ENCODE measurements at regions not wholly inside any gene's neighbourhood (a gene's known extent, or its start where the extent isn't known, plus 50 kb on each side); places are given as distances from the start of the nearest gene placed in this dataset.

DNA sequence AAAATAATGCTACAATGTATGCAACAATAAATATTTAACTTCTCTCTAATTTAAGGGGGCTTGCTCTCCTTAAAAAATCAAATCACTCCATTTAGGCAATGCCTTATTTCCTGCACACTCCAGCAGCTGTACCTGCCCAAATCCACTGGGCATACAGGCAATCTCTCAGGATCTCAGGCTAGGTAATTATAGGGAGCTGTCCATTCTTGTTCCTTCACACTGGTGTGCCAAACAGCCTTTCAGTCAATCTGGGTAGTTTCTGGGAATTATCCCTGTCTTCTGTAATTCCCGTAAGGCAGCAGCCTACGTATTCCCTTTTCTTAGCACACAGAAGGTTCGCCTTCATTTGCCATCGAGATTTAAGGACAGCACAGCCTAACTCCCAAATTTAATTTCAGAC lies 922.6 kb upstream of the SLIT2 start:
- no peak for DNase-seq (ENCODE audit: low read depth)

DNA sequence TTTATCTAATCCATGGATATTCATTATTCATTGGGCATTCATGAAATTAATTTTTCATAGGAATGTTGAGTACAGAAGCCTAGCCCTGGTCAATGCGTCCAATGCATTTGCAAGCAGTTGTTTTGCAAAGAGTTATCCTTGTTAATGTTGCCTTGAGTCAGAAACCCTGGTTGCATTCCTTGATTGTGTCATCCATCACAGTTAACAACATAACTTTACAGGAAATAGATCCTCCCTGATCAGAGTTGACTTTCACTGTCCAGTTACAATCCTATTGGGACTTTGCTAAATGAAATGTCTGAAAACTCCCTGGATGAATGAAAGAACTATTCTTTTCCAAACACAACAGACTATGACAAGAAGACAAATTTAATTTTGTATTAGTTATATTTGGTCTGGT lies 924.3 kb upstream of the SLIT2 start:
- no peak for DNase-seq (ENCODE audit: low read depth)

DNA sequence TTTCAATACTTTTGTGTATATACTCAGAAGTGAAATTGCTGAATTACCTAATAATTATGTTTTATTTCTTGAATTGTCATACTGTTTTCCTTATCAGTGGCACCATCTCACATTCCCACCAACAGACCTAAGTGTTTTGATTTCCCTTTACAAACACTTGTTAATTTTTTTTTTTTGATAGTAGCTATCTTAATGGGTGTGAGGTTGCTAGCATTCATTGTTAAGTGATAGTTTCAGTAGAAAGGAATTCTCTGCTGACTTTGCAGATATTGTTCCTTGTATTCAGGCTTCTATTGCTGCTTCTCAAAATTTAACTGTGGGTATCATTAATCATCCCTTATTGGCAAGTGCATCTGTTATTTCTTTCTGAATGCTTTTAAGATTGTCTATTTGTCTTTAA lies 927.5 kb upstream of the SLIT2 start:
- no peak for DNase-seq (ENCODE audit: low read depth)

DNA sequence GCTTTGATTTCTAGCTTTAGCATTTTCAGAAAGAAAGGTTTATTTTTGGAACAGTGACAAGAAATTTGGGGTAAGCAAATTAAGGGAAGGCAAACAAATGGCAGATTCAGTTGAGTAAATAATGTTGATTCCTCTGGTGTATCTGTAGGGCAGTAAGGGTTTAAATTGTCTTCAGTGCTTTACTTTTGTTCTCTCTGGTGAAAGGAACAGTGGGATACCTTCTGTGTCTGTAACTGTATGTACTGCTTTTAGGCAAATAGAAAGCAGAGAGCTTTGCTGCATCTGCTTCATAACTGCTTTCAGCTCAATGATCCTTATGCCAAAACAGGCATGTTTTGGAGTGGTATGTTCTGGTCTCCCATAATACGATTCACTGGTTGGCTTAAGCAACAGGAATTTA lies 932.1 kb upstream of the SLIT2 start:
- DNase-seq (ENCODE audit: low read depth): no peak

DNA sequence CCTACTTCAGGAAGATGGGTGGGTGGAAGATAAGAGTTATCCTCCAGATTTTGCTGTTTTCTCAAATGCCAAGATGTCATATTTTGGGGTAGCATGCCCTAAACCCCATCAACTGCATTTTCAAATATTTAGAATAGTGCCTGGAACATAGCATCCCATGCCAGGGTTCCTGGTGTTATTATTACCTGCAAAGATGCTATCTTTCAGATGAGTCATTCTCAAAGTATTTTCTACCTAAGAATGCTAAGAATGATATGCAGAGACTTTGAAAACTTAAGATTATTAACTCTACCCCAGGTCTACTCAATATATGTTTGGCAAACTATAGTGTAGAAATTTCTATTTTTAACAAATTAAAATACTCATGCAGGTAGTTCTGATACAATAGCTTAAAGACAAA lies 934.3 kb upstream of the SLIT2 start:
- no peak for DNase-seq (ENCODE audit: low read depth)

DNA sequence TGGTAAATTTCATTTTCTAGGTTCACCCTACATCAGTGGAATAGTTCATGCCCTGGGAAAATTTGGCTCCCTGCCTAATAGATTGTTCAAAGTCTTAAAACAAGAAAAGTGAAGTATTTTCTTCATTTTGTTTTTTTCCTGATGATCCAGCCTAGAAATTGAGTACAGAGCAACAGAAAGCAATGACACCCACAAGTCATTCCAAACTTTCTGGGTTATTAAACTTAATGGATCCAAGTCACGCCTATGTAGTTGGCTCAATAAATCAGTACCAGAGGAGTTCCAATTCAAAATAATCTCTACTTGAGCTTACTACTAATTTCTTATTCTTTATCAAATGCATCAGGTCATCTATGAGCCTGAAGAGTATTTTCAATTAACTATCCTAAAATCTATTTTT lies 937.6 kb upstream of the SLIT2 start:
- DNase-seq (ENCODE audit: low read depth): no peak

DNA sequence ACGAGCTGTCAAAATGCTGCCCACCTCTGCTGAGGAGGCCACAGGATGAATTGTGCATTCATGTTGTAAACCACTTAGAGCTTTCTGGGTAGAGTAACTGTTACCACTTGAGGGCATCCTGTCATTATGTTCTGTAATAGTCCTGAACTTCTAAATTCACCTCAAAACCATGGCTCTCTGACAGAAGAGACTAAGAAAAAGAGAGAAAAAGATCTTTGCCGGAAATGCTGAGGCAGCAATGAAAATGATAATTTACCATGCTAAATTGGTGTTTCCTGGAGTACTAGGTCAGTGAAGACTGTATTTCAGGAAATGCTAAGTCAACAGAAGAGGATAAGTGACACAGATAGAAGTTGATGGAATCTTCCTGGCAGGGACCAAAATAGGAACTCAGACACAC lies 942.3 kb upstream of the SLIT2 start:
- DNase-seq (ENCODE audit: low read depth): no peak

DNA sequence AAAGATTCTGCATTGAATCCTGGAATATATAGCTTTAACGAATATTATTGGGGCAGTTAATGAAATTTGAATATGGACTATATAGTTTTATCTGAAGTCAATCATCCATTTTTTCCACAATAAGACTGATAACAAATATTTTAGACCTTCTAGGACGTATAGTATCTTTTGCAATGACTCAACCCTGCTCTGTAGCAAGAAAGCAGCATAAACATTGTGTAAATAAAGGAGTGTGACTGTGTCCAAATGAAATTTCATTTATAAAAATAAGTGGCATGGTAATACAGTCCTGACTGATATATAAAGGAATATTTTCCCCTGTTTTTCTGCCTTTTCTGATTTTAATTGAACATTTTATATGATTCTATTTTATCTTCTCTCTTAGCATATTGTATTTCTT lies 947.7 kb upstream of the SLIT2 start:
- no peak for DNase-seq (ENCODE audit: low read depth)

DNA sequence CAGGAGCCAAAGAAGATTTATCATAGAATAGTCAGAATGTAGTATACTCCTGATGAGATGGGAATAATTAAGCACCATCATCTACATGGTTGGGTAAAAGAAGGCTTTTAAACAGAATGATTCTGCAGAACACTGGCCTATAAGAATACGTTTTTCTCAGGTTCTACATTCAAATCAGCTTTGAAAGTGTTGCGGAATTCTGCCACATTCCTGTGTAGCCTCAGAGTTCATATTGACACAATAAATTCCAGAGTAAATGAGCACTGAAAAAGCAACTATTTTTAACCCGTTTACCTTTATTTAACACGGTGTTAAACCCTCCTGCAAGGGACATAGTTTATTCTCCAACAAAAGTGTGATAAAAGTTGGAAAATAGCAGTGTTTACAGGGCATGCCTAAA lies 950.2 kb upstream of the SLIT2 start:
- DNase-seq (ENCODE audit: low read depth): no peak

DNA sequence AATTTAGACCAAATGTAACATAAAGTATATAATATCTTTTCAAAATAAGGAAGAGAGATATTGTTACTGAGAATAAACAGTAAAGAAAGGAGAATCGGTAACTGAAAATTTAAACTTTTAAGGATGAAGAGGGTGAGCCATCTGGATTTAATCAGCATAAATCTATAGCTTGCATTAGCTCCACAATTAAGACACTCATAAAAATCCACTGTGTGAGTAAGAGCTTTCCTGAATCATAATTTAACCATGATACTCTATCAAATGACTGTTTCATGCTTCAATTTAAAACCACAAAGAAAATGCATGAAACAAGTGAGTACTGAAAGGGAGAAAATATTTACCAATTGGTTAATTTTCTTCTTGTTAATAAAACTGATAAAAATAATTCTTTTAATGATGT lies 951.5 kb upstream of the SLIT2 start:
- DNase-seq (ENCODE audit: low read depth): no peak

DNA sequence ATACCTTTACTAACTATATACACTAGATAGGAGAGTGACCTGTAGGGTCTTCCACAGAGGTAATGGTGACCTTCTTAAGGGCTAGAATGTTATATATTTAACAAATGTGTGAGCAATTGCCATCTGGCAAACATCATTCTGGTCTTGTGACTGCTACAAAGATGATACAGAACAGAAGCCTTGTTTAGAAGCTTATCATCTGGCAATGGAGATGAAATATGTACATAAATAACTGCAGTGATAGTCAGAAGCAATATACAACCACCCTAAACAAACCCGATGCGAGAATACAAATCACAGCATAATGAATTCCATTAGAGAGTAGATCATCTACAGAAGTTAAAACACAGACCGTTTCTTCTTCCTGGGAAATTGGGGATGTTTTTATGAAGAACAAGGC lies 952.7 kb upstream of the SLIT2 start:
- DNase-seq (ENCODE audit: low read depth): no peak

DNA sequence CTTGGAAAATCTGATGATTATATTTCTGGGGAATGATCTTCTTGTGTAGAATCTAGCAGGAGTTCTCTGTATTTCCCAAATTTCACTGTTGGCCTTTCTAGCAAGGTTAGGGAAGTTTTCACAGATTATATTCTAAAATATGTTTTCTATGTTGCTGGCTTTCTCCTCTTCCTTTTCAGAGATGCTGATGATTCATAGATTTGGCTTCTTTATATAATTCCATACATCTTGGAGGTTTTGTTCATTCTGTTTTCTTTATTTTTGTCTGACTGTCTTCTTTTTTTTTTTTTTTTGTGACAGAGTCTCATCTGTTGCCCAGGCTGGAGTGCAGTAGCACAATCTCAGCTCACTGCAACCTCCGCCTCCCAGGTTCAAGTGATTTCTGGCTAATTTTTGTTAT lies 957.9 kb upstream of the SLIT2 start:
- DNase-seq (ENCODE audit: low read depth): no peak

DNA sequence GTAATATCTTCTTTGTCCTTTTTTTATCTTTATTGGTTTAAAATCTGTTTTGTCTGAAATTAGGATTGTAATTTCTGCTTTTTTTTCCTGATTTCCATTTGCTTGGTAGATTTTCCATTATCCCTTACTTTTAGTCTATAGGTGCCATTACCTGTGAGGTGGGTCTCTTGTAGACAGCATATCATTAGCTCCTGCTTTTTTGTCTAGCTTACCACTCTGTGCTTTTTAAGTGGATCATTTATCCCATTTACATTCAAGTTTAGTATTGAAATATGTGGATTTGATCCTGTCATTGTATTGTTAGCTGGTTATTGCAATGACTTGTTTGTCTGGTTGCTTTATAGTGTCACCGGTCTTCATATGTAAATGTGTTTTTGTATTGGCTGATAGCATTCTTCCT lies 958.6 kb upstream of the SLIT2 start:
- no peak for DNase-seq (ENCODE audit: low read depth)

DNA sequence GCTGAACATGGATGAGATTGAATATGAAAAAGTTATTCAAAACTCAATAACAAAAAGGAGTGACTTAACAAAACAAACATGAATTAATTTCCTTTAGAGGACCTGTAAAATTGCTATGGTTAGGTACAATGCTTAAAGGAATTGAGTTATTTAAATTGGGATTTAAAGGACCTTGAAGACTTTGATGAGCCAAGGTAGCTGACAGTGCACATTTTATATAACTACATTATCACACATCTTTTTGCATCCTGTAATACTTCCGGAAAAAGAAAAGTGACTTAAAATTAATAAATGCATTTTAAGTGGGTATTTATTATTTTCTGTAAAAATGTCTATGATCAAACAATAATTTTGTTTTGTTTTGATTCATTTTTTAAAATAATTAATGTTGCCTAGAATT lies 964.8 kb upstream of the SLIT2 start:
- no peak for DNase-seq (ENCODE audit: low read depth)

DNA sequence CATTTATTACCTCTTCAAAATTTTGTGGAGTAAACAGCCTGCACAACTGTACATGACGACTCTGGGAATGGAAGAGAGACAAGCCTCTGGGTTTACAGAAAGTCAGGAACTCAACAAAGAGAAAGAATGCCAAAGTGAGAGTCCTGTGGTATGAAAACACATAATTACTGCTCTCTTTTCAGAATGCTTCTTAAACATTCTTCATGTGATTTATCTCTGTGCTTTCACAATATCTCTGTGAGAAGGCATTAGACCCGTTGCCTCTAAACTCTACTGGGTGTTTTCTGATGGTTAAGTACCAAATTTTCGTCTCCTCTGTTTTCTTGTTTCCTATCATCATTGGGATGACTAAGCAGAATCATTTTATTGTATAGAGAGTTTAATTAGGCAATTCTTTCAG lies 966.6 kb upstream of the SLIT2 start:
- no peak for DNase-seq (ENCODE audit: low read depth)

DNA sequence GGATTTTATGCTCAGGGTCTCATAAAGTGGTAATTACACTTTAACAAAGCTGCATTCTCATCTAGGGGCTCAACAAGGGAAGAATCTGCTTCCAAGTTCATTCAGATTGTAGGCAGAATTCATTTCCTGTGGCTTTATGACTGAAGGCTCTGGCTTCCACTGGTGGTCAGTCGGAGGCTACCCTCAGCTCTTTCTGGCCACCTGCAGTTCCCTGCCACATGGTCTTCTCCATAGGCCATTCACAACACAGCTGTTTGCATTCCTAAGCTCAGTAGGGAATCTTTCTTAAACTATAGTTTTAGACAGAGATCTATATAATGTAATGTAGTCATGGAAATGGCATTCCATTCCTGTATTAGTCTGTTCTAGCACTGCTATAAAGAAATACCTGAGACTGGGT lies 973.0 kb upstream of the SLIT2 start:
- no peak for DNase-seq (ENCODE audit: low read depth)

DNA sequence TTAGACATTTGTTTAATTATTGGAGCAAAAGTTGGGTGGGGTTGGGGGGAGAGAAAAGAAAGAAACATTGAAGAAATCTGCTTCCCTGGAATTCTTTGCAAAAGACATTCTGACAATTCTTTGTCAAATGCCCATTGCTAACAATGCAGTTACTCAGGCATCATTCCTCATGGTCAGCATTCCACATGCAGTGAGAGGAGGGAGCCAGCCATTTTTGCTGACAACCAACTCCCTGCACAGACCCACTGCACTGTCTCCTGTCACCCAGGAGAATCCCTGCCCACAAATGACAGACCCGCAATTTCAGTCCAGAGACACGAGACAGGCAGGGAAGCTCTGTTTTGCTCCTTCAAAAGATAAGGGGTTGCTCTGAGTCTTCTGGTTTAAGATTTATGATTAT lies 985.1 kb upstream of the SLIT2 start:
- no peak for DNase-seq (ENCODE audit: low read depth)

DNA sequence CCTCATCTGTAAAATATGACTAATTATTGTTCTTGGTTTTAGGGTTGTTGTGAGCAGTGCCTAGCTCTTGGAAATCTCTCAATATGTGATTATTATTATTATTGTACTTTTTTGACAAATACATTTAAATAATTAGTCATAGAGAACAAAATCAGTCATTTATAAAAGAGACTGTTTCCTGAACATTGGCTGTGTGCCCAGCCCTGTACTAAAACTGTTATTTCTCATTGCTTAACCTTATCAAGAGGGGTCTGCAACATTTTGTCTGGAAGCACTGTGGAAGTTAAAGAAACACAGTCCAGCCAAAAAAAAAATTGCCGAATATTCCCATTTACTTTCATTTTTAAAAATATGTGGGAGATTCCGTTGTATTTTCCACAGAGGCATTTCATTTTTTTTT lies 989.2 kb upstream of the SLIT2 start:
- no peak for DNase-seq (ENCODE audit: low read depth)

DNA sequence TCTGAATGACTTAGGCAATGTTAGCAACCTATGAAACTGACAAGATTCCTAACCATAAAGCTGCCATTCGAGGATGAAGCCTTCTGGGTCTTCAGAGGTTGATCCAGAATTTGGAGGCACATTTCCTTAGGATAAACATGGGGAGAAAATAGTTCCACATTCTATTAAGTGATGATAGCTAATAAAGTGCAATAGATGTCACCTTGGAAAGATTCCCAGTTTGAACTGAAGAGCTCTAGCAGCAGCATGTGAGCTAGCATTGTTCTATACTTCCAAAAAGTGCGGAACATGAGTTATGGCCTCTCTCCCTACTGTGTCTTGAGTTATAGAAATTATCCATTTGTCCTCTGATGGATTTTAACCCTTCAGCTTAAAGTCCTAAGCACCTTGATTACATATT lies 991.4 kb upstream of the SLIT2 start:
- DNase-seq (ENCODE audit: low read depth): no peak

DNA sequence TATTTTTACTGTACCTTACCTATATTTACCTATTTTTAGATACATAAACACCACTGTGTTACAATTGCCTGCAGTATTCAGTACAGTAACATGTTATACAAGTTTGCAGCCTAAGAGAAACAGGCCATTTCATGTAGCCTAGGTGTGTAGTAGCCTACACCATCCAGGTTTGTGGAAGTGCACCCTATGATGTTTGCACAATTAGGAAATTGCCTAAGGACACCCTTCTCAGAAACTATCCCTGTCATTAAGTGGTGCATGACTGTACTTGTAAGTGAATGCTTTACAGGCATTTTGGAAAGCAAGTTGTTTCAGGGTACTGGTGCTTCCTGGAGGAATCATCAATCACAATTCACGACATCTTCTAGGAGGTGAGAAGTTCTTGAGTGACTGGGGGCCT lies 991.8 kb upstream of the SLIT2 start:
- DNase-seq (ENCODE audit: low read depth): no peak

DNA sequence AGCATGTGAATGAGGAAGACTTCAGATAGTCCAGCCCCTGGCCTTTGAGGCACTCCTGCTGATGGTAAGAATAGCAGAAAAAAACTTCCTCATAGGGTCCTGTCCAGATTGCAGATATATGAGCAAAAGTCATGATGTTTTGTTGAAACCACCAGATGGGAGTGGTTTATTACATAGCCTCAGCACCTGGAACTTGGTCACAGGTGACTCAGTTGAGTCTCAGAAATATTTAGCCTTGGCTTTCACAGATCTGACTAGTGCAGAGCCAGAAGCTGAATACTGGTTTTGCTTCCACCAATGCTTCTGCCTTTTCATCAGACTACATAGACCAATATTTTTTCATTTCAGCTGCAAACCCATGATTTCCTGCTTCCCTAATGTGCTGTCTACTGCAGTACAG lies 994.9 kb upstream of the SLIT2 start:
- DNase-seq (ENCODE audit: low read depth): no peak

DNA sequence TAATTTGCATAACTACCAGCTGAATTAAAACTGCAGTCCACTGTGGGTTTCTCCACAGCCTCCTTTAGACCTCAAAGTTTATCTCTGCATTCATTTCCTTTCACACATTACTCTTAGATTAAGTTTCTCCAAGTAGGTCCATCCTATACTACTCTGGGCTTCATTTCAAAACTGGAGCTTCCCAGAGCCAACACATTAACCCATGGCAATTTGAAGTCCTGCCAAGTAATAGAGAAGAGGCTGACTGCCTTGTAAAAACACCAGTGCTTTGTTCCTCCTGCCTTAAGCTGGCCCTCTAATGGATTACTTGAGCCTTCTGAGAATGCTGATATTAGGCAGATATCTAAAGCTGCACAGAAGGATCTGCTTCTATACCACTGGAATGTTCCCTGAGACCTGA lies 997.2 kb upstream of the SLIT2 start:
- DNase-seq (ENCODE audit: low read depth): no peak

DNA sequence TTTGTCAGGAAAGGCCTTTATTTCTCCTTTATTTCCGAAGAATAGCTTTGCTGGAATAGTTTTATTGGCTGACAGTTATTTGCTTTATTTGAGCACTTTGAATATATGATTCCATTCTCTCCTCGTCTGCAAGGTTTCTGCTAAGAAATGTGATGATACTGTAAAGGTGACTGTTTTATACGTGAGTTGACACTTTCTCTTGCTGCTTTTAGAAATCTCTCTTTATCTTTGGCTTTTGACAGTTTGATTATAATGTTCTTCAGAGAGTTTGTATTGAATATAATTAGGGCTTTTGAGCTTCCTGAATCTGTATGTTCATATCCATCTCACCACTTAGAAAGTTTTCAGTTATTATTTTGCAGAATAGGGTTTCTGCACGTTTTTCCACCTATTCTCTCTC lies 1003.7 kb upstream of the SLIT2 start:
- DNase-seq (ENCODE audit: low read depth): no peak

DNA sequence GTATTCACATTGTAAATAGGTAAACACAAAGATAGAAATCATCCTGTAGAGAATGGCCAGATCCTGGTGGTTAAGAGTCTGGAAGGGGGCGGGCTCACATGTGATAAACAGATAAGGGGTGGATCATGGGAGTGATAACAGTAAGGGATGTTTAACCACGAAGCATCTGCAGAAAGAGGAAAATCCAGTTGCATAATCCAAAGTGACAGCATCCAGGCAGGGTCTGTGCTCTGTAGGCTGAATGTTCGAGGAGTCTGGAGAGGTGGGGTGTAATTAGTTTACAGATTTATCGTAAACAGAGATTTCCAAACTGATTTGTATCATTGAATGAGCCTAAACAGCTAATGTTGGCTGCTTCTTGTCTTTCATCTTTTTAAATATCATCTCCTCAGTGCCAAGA lies 1009.8 kb upstream of the SLIT2 start:
- DNase-seq (ENCODE audit: low read depth): no peak

DNA sequence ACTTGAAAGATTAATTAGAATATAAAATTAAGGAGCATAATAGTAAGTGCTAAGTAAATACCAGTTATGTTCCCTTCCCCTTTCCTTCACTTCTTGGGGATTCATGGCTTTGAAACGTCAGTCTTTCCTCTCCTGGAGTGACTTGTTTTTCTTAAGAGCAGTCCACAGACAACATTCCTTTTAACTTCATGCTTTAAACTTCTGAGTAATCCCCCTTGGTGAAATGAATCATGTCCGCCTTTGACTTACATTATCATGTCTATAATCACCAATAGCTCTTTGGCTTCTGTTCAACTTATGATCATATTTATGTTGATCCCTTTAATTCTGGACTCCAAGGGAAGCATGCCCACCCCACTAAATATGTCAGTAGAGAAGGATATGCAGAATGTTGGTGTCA lies 1012.1 kb upstream of the SLIT2 start:
- DNase-seq (ENCODE audit: low read depth): no peak

DNA sequence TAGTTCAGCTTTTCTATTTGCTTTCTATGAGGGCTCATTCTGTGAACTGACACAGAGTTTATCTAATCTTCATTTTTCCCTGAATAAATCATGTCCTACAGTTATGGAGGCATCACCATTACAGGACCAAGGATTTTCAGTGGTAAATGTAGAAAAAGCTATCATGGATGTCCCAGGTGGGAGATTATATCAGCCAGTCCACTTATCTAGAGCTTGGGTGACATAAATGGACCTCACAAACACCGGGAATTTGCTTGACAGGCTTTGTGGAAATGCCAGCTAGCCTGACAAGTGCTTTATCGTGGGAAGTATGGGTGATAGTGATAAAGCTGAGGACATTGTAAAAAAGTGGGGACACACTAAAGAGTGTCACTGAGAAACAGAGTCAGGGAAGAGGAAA lies 1015.2 kb upstream of the SLIT2 start:
- no peak for DNase-seq (ENCODE audit: low read depth)
